PC-9 (cell line): ENCODE measurements at regions not wholly inside any gene's neighbourhood (a gene's known extent, or its start where the extent isn't known, plus 50 kb on each side); places are given as distances from the start of the nearest gene placed in this dataset.
"Not testable (repeated sequence)": the region's sequence is repeated elsewhere in the genome, so short reads cannot be mapped to it uniquely, and the experiment has no call there.

Experiments used
- BruUV-seq: library from RNA; stranded (reverse); fragments of 400-500 nt; replicated peaks from 2 replicates; lab custom pipeline; 2021; lab: Mats Ljungman, UMichigan
- CTCF ChIA-PET: fragments of 300-600 bp; sonication (Branson Sonifier 250); formaldehyde crosslinking; loops from one replicate; lab custom pipeline; 2022; ENCODE audit warnings: antibody characterized with exemption; lab: Charles Lee
- POLR2A ChIA-PET: fragments of 300-600 bp; sonication (Branson Sonifier 250); formaldehyde crosslinking; loops from one replicate; lab custom pipeline; 2022; ENCODE audit warnings: antibody characterized with exemption; ENCODE audit not compliant: unreplicated experiment; lab: Charles Lee
- DNase-seq, 2 experiments: peaks; one replicate each; pipeline versions ENCODE4 v3.0.0 to v3.0.0-alpha.2; 2015 to 2022; ENCODE audit warnings: mixed read lengths in 1 of 2
- H2AFZ ChIP-seq: fragments of 200-600 bp; sonication (generic); 2 replicates; pipeline ENCODE4 v1.8.1; 2017; ENCODE audit warnings: antibody characterized with exemption
- H3F3A ChIP-seq: fragments of 200-600 bp; sonication (generic); 2 replicates; pipeline ENCODE4 v1.8.1; 2017; ENCODE audit warnings: antibody characterized with exemption, mild to moderate bottlenecking, low read depth; ENCODE audit not compliant: insufficient read depth
- H3K27ac ChIP-seq: fragments of 200-600 bp; sonication (generic); 2 replicates; pipeline ENCODE4 v1.6.1; 2016; ENCODE audit warnings: mixed run types
- H3K27me3 ChIP-seq: fragments of 200-600 bp; sonication (generic); 2 replicates; pipeline ENCODE4 v1.6.1; 2016; ENCODE audit warnings: low read depth, mixed run types; ENCODE audit not compliant: insufficient read depth
- H3K36me3 ChIP-seq: fragments of 200-600 bp; sonication (generic); 2 replicates; pipeline ENCODE4 v1.6.1; 2016; ENCODE audit warnings: low read depth, mixed run types
- H3K4me1 ChIP-seq: fragments of 200-600 bp; sonication (generic); replicated peaks from 2 replicates; pipeline ENCODE4 v1.6.1; 2016; ENCODE audit warnings: mixed run types; ENCODE audit not compliant: insufficient read depth
- H3K4me2 ChIP-seq: fragments of 200-600 bp; sonication (generic); 2 replicates; pipeline ENCODE4 v1.6.1; 2017; ENCODE audit warnings: mixed run types
- H3K4me3 ChIP-seq: fragments of 200-600 bp; sonication (generic); 2 replicates; pipeline ENCODE4 v1.6.1; 2016; ENCODE audit warnings: mixed run types
- H3K79me2 ChIP-seq: fragments of 200-600 bp; sonication (generic); 2 replicates; pipeline ENCODE4 v1.6.1; 2017; ENCODE audit warnings: low read depth, mixed run types
- H3K9me2 ChIP-seq: fragments of 200-600 bp; sonication (generic); 2 replicates; pipeline ENCODE4 v1.8.1; 2017; ENCODE audit warnings: mild to moderate bottlenecking; ENCODE audit not compliant: insufficient read depth
- H3K9me3 ChIP-seq: fragments of 200-600 bp; sonication (generic); 2 replicates; pipeline ENCODE4 v1.8.1; 2016; ENCODE audit warnings: low read depth; ENCODE audit not compliant: insufficient read depth
- H4K20me1 ChIP-seq: fragments of 200-600 bp; sonication (generic); 2 replicates; pipeline ENCODE4 v1.8.1; 2017; ENCODE audit not compliant: insufficient read depth
- CTCF ChIP-seq: fragments of 200-600 bp; sonication (generic); conservative IDR thresholded peaks from 2 replicates; pipeline ENCODE4 v1.6.1; 2017; ENCODE audit warnings: mixed run types, antibody characterized with exemption, mild to moderate bottlenecking, moderate library complexity
- EZH2 ChIP-seq: fragments of 200-600 bp; sonication (generic); IDR thresholded peaks from 2 replicates; pipeline ENCODE4 v1.8.0; 2017; ENCODE audit warnings: antibody characterized with exemption, low read depth
- intact Hi-C: fragments of 100-400 bp; cut with micrococcal nuclease; formaldehyde crosslinking; loops from one replicate; pipeline ENCODE4 v1.10.0; 2022; ENCODE audit not compliant: unreplicated experiment

- no peaks in the 10 kb centered on the region for H3K27me3 ChIP-seq
- ChIA-PET POLR2A (no interaction called here), CTCF (no interaction called here)
- H3K27ac ChIP-seq, result no peak overlapping the region
- no peaks in the 10 kb centered on the region for H3K36me3 ChIP-seq
- H3K4me3 ChIP-seq, result no peak overlapping the region
- H2AFZ ChIP-seq, result no peak overlapping the region
- H3K79me2 ChIP-seq, result no peaks in the 10 kb centered on the region
- BruUV-seq, result no TSS peak
- H3K9me3 ChIP-seq, result no peaks in the 10 kb centered on the region
- intact Hi-C loops, result no loop called here
- no peaks in the 10 kb centered on the region for H4K20me1 ChIP-seq
- TF ChIP-seq CTCF (no peak), EZH2 (no peak)
- no peaks in the 10 kb centered on the region for H3F3A ChIP-seq
- no peaks in the 10 kb centered on the region for H3K9me2 ChIP-seq
- no peak for DNase-seq
- no peak overlapping the region for H3K4me2 ChIP-seq
- no peaks in the 10 kb centered on the region for H3K4me1 ChIP-seq
Measured at GRCh38 chr4:31844350-31844749, 1124.2 kb downstream of the PCDH7 start.

- Histone ChIP-seq H4K20me1 (no peaks in the 10 kb centered on the region), H3K36me3 (no peaks in the 10 kb centered on the region), H2AFZ (no peak overlapping the region), H3K27me3 (no peaks in the 10 kb centered on the region), H3K9me3 (no peaks in the 10 kb centered on the region), H3F3A (no peaks in the 10 kb centered on the region), H3K4me3 (no peak overlapping the region), H3K4me1 (no peaks in the 10 kb centered on the region), H3K4me2 (no peak overlapping the region), H3K9me2 (no peaks in the 10 kb centered on the region), H3K79me2 (no peaks in the 10 kb centered on the region), H3K27ac (no peak overlapping the region)
- CTCF ChIA-PET, result no interaction called here
- no TSS peak for BruUV-seq
- TF ChIP-seq CTCF (no peak), EZH2 (no peak)
- POLR2A ChIA-PET, result no interaction called here
- no peak for DNase-seq
- intact Hi-C loops, result no loop called here
Measured at GRCh38 chr4:31851946-31852345, 1131.8 kb downstream of the PCDH7 start.

- BruUV-seq, result no TSS peak
- H2AFZ ChIP-seq, result no peak overlapping the region
Measured at GRCh38 chr4:31877429-31877828, 1157.3 kb downstream of the PCDH7 start.

GRCh38 chr4:31880837-31881236 is 1160.7 kb downstream of the PCDH7 start:
- H3F3A ChIP-seq, H2AFZ ChIP-seq, H3K9me2 ChIP-seq, H3K4me1 ChIP-seq, intact Hi-C loops, H3K79me2 ChIP-seq, H4K20me1 ChIP-seq, CTCF ChIA-PET, H3K36me3 ChIP-seq, H3K27me3 ChIP-seq, POLR2A ChIA-PET, H3K4me2 ChIP-seq, DNase-seq, H3K4me3 ChIP-seq, H3K9me3 ChIP-seq, BruUV-seq, H3K27ac ChIP-seq: not testable (repeated sequence)

More at GRCh38 chr4:31877429-31877828, 1157.3 kb downstream of the PCDH7 start:
- H4K20me1 ChIP-seq, result no peaks in the 10 kb centered on the region
- H3K79me2 ChIP-seq, result no peaks in the 10 kb centered on the region
- no peak overlapping the region for H3K4me3 ChIP-seq
- no peaks in the 10 kb centered on the region for H3K4me1 ChIP-seq
- no peaks in the 10 kb centered on the region for H3K9me3 ChIP-seq
- DNase-seq, result no peak
- no peak overlapping the region for H3K4me2 ChIP-seq
- TF ChIP-seq CTCF (no peak), EZH2 (no peak)
- no peaks in the 10 kb centered on the region for H3K9me2 ChIP-seq
- H3F3A ChIP-seq, result no peaks in the 10 kb centered on the region
- no peaks in the 10 kb centered on the region for H3K27me3 ChIP-seq
- no peaks in the 10 kb centered on the region for H3K36me3 ChIP-seq
- intact Hi-C loops, result no loop called here
- ChIA-PET POLR2A (no interaction called here), CTCF (no interaction called here)
- no peak overlapping the region for H3K27ac ChIP-seq
